ENCODE measurements at regions not wholly inside any gene's neighbourhood (a gene's known extent, or its start where the extent isn't known, plus 50 kb on each side); places are given as distances from the start of the nearest gene placed in this dataset.

- Histone ChIP-seq H3K4me1 (ENCODE audit: insufficient read depth, low read length, poor library complexity, severe bottlenecking) (no peaks in the 10 kb centered on the region), H3K27me3 (replicated peaks; ENCODE audit: insufficient read depth, low read depth, low read length, poor library complexity) (no peaks in the 10 kb centered on the region), H3K9me3 (ENCODE audit: low read depth, low read length, poor library complexity, severe bottlenecking) (peaks cover 3% of the 10 kb centered on the region), H3K4me3 (ENCODE audit: low read depth, low read length, poor library complexity, severe bottlenecking) (no peak overlapping the region), H3K27ac (ENCODE audit: low read depth, low read length, poor library complexity, severe bottlenecking) (no peak overlapping the region), H3K36me3 (ENCODE audit: insufficient read depth, low read length, poor library complexity, severe bottlenecking) (no peaks in the 10 kb centered on the region)
- intact Hi-C loops (cut with micrococcal nuclease; ENCODE audit: unreplicated experiment) = no loop called here
- CTCF ChIA-PET = no interaction called here
- DNase-seq (ENCODE audit: low spot score) = no peak
- POLR2A ChIA-PET (ENCODE audit: low non-redundant PET) = no interaction called here
- TF ChIP-seq, protein P1, sequence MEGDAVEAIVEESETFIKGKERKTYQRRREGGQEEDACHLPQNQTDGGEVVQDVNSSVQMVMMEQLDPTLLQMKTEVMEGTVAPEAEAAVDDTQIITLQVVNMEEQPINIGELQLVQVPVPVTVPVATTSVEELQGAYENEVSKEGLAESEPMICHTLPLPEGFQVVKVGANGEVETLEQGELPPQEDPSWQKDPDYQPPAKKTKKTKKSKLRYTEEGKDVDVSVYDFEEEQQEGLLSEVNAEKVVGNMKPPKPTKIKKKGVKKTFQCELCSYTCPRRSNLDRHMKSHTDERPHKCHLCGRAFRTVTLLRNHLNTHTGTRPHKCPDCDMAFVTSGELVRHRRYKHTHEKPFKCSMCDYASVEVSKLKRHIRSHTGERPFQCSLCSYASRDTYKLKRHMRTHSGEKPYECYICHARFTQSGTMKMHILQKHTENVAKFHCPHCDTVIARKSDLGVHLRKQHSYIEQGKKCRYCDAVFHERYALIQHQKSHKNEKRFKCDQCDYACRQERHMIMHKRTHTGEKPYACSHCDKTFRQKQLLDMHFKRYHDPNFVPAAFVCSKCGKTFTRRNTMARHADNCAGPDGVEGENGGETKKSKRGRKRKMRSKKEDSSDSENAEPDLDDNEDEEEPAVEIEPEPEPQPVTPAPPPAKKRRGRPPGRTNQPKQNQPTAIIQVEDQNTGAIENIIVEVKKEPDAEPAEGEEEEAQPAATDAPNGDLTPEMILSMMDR (conservative IDR thresholded peaks at IDR 0.05; ENCODE audit: low read depth, low read length) = no peak
- no peak for TF ChIP-seq EZH2 (IDR thresholded peaks at IDR 0.05; ENCODE audit: borderline replicate concordance, low read depth, low read length, poor library complexity, severe bottlenecking)
- no TSS peak for BruUV-seq (replicated peaks)
Observed at GRCh38 chrX:150049647-150050046, 111.4 kb upstream of the EOLA2 start.

GRCh38 chrX:150050387-150050786, 112.1 kb upstream of the EOLA2 start:
- no peak for DNase-seq (ENCODE audit: low spot score)
- POLR2A ChIA-PET (ENCODE audit: low non-redundant PET) = no interaction called here
- H3K4me3 ChIP-seq (ENCODE audit: low read depth, low read length, poor library complexity, severe bottlenecking) = no peak overlapping the region
- H3K9me3 ChIP-seq (ENCODE audit: low read depth, low read length, poor library complexity, severe bottlenecking) = peaks cover 3% of the 10 kb centered on the region
- H3K36me3 ChIP-seq (ENCODE audit: insufficient read depth, low read length, poor library complexity, severe bottlenecking) = no peaks in the 10 kb centered on the region
- no peak overlapping the region for H3K27ac ChIP-seq (ENCODE audit: low read depth, low read length, poor library complexity, severe bottlenecking)
- intact Hi-C loops (cut with micrococcal nuclease; ENCODE audit: unreplicated experiment) = no loop called here
- CTCF ChIA-PET = no interaction called here
- no TSS peak for BruUV-seq (replicated peaks)
- H3K27me3 ChIP-seq (replicated peaks; ENCODE audit: insufficient read depth, low read depth, low read length, poor library complexity) = no peaks in the 10 kb centered on the region
- no peak for TF ChIP-seq EZH2 (IDR thresholded peaks at IDR 0.05; ENCODE audit: borderline replicate concordance, low read depth, low read length, poor library complexity, severe bottlenecking)
- TF ChIP-seq, protein P1 (conservative IDR thresholded peaks at IDR 0.05; ENCODE audit: low read depth, low read length) = no peak
- no peaks in the 10 kb centered on the region for H3K4me1 ChIP-seq (ENCODE audit: insufficient read depth, low read length, poor library complexity, severe bottlenecking)

- H3K4me3 ChIP-seq (ENCODE audit: low read depth, low read length, poor library complexity, severe bottlenecking) = no peak overlapping the region
- H3K27ac ChIP-seq (ENCODE audit: low read depth, low read length, poor library complexity, severe bottlenecking) = no peak overlapping the region
- H3K9me3 ChIP-seq (ENCODE audit: low read depth, low read length, poor library complexity, severe bottlenecking) = no peaks in the 10 kb centered on the region
- ChIA-PET POLR2A (ENCODE audit: low non-redundant PET) (no interaction called here), CTCF (no interaction called here)
- no peaks in the 10 kb centered on the region for H3K4me1 ChIP-seq (ENCODE audit: insufficient read depth, low read length, poor library complexity, severe bottlenecking)
- BruUV-seq (replicated peaks) = no TSS peak
- H3K36me3 ChIP-seq (ENCODE audit: insufficient read depth, low read length, poor library complexity, severe bottlenecking) = no peaks in the 10 kb centered on the region
- no peaks in the 10 kb centered on the region for H3K27me3 ChIP-seq (replicated peaks; ENCODE audit: insufficient read depth, low read depth, low read length, poor library complexity)
- intact Hi-C loops (cut with micrococcal nuclease; ENCODE audit: unreplicated experiment) = no loop called here
- DNase-seq (ENCODE audit: low spot score) = no peak
- TF ChIP-seq, protein P1 (conservative IDR thresholded peaks at IDR 0.05; ENCODE audit: low read depth, low read length) = no peak
- no peak for TF ChIP-seq EZH2 (IDR thresholded peaks at IDR 0.05; ENCODE audit: borderline replicate concordance, low read depth, low read length, poor library complexity, severe bottlenecking)
Observed at GRCh38 chrX:150051096-150051495, 112.8 kb upstream of the EOLA2 start.
